Pancreas (tissue), 10 donors: ENCODE measurements at regions not wholly inside any gene's neighbourhood (a gene's known extent, or its start where the extent isn't known, plus 50 kb on each side); places are given as distances from the start of the nearest gene placed in this dataset.
"Not testable (repeated sequence)": the region's sequence is repeated elsewhere in the genome, so short reads cannot be mapped to it uniquely, and the experiment has no call there.

ENCODE experiments used
- ATAC-seq, 4 donors: fragments of 200-7000 bp; cut with Tn5 transposase; one replicate each; pipeline versions ENCODE4 v1.8.0 to v1.9.1; 2020; ENCODE audit warnings: mild to moderate bottlenecking in 4 of 4, moderate library complexity in 4 of 4
- DNase-seq, 6 donors: peaks; one replicate each; pipeline ENCODE4 v3.0.0-alpha.2; 2020
- FAIRE-seq: peaks from 2 replicates; lab custom pipeline; 2012; peaks lifted over from hg19 to GRCh38; lab: Jason Lieb, UNC
- H3K27ac ChIP-seq, 4 donors: fragments of 200-600 bp; sonication (generic); 1 replicate in 3 of 4; 2 replicates in 1 of 4; pipeline versions ENCODE4 v1.5.0 to v1.8.0; 2020
- H3K27me3 ChIP-seq, 4 donors: fragments of 200-600 bp; one replicate each; pipeline ENCODE4 v1.8.0; 2021
- H3K36me3 ChIP-seq, 3 donors: fragments of 200-600 bp; sonication (generic) in 1 of 3; one replicate each; pipeline versions ENCODE4 v1.5.0 to v1.8.0; 2020 to 2021
- H3K4me1 ChIP-seq, 3 donors: fragments of 200-600 bp; one replicate each; pipeline ENCODE4 v1.8.0; 2021
- H3K4me3 ChIP-seq, 4 donors: fragments of 200-600 bp; sonication (generic) in 2 of 4; one replicate each; pipeline versions ENCODE4 v1.5.0 to v1.8.0; 2020 to 2021
- H3K9me3 ChIP-seq, 4 donors: fragments of 200-600 bp; one replicate each; pipeline ENCODE4 v1.8.0; 2021
- WGBS, 2 donors: extraction: QIAGEN DNeasy Blood & Tissue Kit; methylation state at CpG; one replicate each; pipeline ENCODE4 v1.1.7; 2013; 5-methylcytosine and 5-hydroxymethylcytosine counted together
- intact Hi-C, 3 donors: fragments of 100-400 bp; cut with DNase I; formaldehyde crosslinking; loops; one replicate each; pipeline versions ENCODE4 v1.11.1 to v1.14.2; 2022
- TF ChIP-seq, protein P1 (sequence below), 4 donors: fragments of 200-600 bp; sonication (generic) in 3 of 4; IDR thresholded peaks; one replicate each; pipeline versions ENCODE4 v1.5.0 to v1.8.0; 2021; ENCODE audit warnings: antibody characterized with exemption in 4 of 4
- donor health status: healthy with polysubstance abuse.
- donor health status: DM: no; HTN: no; CAD: no; lungs with moderate emphysema.
- donor health status: DM: no; HTN: no; CAD: no.
- donor health status: control.
- donor health status: control.
- donor health status: Bipolar disorder and iron deficiency.
- donor health status: DM: yes; HTN: yes; CAD: no.
- donor health status: DM: no; HTN: no; CAD: no.
- donor health status: DM: no; HTN: no; CAD: no.
- donor health status: DM: yes; HTN: yes; CAD: no.

DNA sequence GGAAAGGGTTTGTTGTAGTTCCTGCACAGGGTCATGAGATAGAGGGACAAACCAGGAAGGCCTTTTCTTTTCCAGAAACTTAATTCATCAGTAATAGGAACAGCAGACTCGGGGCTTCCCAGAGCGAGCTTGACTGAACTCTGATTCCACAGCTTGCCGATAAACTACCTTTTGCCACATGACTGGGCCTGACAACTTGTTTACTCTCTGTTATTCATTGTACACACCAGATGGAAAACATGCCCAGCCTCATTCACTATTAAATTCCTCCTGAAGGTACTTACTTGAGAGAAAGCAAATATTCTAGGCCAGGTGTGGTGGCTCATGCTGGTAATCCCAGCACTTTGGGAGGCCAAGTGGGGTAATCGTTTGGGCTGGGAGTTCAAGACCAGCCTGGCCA, 77.1 kb upstream of the FGFR2 start:
- intact Hi-C loops, result no loop called here
- Histone ChIP-seq H3K4me1 (no peaks in the 10 kb centered on the region), H3K27me3 (no peaks in the 10 kb centered on the region), H3K4me3 (no peak overlapping the region), H3K36me3 (no peaks in the 10 kb centered on the region), H3K27ac (peak overlapping the region in 1 of 4 donors; percentile 50), H3K9me3 (no peaks in the 10 kb centered on the region)
- WGBS, 2 donors, result 28 to 56% methylated on average over 4 of the region's 4 CpGs
- peak in 3 of 4 donors; percentile 28 to 81 (median 44) for ATAC-seq
- TF ChIP-seq, protein P1, sequence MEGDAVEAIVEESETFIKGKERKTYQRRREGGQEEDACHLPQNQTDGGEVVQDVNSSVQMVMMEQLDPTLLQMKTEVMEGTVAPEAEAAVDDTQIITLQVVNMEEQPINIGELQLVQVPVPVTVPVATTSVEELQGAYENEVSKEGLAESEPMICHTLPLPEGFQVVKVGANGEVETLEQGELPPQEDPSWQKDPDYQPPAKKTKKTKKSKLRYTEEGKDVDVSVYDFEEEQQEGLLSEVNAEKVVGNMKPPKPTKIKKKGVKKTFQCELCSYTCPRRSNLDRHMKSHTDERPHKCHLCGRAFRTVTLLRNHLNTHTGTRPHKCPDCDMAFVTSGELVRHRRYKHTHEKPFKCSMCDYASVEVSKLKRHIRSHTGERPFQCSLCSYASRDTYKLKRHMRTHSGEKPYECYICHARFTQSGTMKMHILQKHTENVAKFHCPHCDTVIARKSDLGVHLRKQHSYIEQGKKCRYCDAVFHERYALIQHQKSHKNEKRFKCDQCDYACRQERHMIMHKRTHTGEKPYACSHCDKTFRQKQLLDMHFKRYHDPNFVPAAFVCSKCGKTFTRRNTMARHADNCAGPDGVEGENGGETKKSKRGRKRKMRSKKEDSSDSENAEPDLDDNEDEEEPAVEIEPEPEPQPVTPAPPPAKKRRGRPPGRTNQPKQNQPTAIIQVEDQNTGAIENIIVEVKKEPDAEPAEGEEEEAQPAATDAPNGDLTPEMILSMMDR (IDR thresholded peaks at IDR 0.05), result no peak
- FAIRE-seq, result no peak
- DNase-seq, result no peak

GRCh38 chr10:121674885-121675284, 76.6 kb upstream of the FGFR2 start:
- TF ChIP-seq, protein P1 (IDR thresholded peaks at IDR 0.05), result no peak
- no peak for ATAC-seq
- intact Hi-C loops, result no loop called here
- no peaks in the 10 kb centered on the region for H3K36me3 ChIP-seq
- no peaks in the 10 kb centered on the region for H3K9me3 ChIP-seq
- DNase-seq, result no peak
- WGBS, 2 donors, result 77 to 94% methylated on average over 4 of the region's 4 CpGs
- no peaks in the 10 kb centered on the region for H3K27me3 ChIP-seq
- no peak overlapping the region for H3K4me3 ChIP-seq
- H3K4me1 ChIP-seq, result no peaks in the 10 kb centered on the region
- H3K27ac ChIP-seq, result peak overlapping the region in 1 of 4 donors; percentile 50
- FAIRE-seq, result no peak

DNA sequence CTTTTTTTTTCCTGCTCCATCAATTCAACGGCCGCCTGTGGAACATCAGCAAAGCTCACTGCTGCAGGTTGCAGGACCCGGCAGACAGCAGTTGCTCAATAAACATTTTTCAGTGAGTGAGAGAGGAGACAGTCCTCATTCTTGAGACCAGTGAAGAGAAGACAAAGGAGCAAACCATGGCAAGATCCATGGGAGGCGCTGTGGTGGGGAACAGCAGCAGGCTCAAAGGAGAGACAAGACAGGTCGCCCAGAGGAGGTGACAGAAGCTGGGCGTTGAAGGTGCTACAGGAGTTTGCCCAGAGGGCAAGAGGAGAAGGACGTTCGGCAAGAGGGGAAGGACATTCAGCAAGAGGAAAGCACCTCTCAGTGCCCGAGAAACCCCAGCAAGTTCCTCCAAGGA, 74.5 kb upstream of the FGFR2 start:
- DNase-seq (no peak), FAIRE-seq (no peak), ATAC-seq (no peak)
- 73 to 79% methylated on average over 9 of the region's 9 CpGs for WGBS, 2 donors
- Histone ChIP-seq H3K4me3 (no peak overlapping the region), H3K9me3 (no peaks in the 10 kb centered on the region), H3K36me3 (no peaks in the 10 kb centered on the region), H3K27me3 (no peaks in the 10 kb centered on the region), H3K4me1 (peaks cover 0 to 3% (median 0%) of the 10 kb centered on the region in 3 donors), H3K27ac (no peak overlapping the region)
- TF ChIP-seq, protein P1 (IDR thresholded peaks at IDR 0.05), result no peak
- intact Hi-C loops, result no loop called here

GRCh38 chr10:121669840-121670239, 71.6 kb upstream of the FGFR2 start:
- FAIRE-seq, intact Hi-C loops, H3K27ac ChIP-seq, H3K36me3 ChIP-seq, DNase-seq, ATAC-seq, H3K9me3 ChIP-seq, H3K27me3 ChIP-seq, H3K4me3 ChIP-seq, H3K4me1 ChIP-seq: not testable (repeated sequence)
- 88 to 92% methylated on average over 7 of the region's 7 CpGs for WGBS, 2 donors

- 40 to 42% methylated on average over 6 of the region's 6 CpGs for WGBS, 2 donors
- intact Hi-C loops, result no loop called here
- Histone ChIP-seq H3K27ac (peak overlapping the region in 2 of 4 donors; percentile 66 to 67), H3K4me3 (no peak overlapping the region), H3K36me3 (no peaks in the 10 kb centered on the region), H3K9me3 (no peaks in the 10 kb centered on the region), H3K27me3 (no peaks in the 10 kb centered on the region), H3K4me1 (peaks cover 0 to 3% (median 0%) of the 10 kb centered on the region in 3 donors)
- DNase-seq, result no peak
- no peak for FAIRE-seq
- no peak for ATAC-seq
- TF ChIP-seq, protein P1 (IDR thresholded peaks at IDR 0.05), result no peak
These were observed 70.8 kb upstream of the FGFR2 start for GRCh38 chr10:121669028-121669374.
